ENCODE measurements at regions not wholly inside any gene's neighbourhood (a gene's known extent, or its start where the extent isn't known, plus 50 kb on each side); places are given as distances from the start of the nearest gene placed in this dataset.

- TF ChIP-seq CTCF (IDR thresholded peaks at IDR 0.05; ENCODE audit: insufficient read depth, low read depth, low read length) (no peak), EZH2 (IDR thresholded peaks at IDR 0.05; ENCODE audit: insufficient read depth, low read length) (no peak)
These were observed 319.2 kb upstream of the SEMA6D start for GRCh38 chr15:47398132-47398531.

All from astrocyte (in vitro differentiated cells and primary cell).